ENCODE measurements at regions not wholly inside any gene's neighbourhood (a gene's known extent, or its start where the extent isn't known, plus 50 kb on each side); places are given as distances from the start of the nearest gene placed in this dataset.

DNA sequence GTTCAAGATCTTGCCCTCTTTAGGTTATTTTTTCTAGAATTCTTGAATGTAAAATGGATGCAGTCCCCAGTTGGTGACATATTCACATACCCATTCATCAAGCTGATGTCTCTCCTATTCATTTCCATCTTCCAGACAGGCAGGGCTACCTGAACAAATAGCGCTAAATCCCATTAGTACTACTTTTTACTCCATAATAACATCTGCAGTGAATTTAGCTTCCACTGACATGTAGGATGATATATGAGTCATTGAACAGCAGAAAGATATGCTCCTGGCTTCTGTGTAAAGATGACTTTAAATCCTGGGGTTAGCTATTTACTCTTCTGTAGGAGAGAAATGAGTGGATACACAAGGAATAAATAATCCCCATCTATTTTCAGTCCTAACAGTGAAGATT is 194.7 kb downstream of the RND3 start:
- TF ChIP-seq, protein P1, sequence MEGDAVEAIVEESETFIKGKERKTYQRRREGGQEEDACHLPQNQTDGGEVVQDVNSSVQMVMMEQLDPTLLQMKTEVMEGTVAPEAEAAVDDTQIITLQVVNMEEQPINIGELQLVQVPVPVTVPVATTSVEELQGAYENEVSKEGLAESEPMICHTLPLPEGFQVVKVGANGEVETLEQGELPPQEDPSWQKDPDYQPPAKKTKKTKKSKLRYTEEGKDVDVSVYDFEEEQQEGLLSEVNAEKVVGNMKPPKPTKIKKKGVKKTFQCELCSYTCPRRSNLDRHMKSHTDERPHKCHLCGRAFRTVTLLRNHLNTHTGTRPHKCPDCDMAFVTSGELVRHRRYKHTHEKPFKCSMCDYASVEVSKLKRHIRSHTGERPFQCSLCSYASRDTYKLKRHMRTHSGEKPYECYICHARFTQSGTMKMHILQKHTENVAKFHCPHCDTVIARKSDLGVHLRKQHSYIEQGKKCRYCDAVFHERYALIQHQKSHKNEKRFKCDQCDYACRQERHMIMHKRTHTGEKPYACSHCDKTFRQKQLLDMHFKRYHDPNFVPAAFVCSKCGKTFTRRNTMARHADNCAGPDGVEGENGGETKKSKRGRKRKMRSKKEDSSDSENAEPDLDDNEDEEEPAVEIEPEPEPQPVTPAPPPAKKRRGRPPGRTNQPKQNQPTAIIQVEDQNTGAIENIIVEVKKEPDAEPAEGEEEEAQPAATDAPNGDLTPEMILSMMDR (IDR thresholded peaks at IDR 0.05): no peak
- no peak overlapping the region for H3K4me3 ChIP-seq
- ATAC-seq (no peak), DNase-seq (no peak)
- H3K27me3 ChIP-seq (ENCODE audit: low read depth): no peaks in the 10 kb centered on the region
- H3K4me1 ChIP-seq: no peaks in the 10 kb centered on the region
- no peaks in the 10 kb centered on the region for H3K9me3 ChIP-seq
- intact Hi-C loops (cut with DNase I): no loop called here
- H3K36me3 ChIP-seq: no peaks in the 10 kb centered on the region
- H3K27ac ChIP-seq: no peak overlapping the region

DNA sequence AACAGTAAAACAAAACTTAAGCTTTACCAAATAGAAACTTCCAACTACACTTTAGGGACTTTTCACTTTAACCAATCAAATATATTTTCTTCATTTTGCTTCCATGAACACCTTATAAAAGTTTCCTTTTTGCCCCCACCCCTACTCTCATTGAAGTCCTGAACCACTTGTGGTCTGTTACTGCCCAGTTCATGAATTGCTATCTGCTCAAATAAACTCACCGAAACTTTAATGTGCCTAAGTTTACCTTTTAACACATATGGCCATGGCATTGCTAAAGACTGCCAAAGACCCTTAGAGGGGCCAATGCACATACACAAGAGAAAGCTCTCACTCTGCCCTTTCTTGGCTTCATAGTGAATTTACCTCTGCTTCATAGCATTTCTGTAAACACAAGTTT is 195.3 kb downstream of the RND3 start:
- Histone ChIP-seq H3K4me1 (no peaks in the 10 kb centered on the region), H3K9me3 (no peaks in the 10 kb centered on the region), H3K36me3 (no peaks in the 10 kb centered on the region), H3K27me3 (ENCODE audit: low read depth) (no peaks in the 10 kb centered on the region), H3K27ac (no peak overlapping the region), H3K4me3 (no peak overlapping the region)
- no peak for DNase-seq
- ATAC-seq: no peak
- TF ChIP-seq, protein P1 (IDR thresholded peaks at IDR 0.05): no peak
- intact Hi-C loops (cut with DNase I): no loop called here

DNA sequence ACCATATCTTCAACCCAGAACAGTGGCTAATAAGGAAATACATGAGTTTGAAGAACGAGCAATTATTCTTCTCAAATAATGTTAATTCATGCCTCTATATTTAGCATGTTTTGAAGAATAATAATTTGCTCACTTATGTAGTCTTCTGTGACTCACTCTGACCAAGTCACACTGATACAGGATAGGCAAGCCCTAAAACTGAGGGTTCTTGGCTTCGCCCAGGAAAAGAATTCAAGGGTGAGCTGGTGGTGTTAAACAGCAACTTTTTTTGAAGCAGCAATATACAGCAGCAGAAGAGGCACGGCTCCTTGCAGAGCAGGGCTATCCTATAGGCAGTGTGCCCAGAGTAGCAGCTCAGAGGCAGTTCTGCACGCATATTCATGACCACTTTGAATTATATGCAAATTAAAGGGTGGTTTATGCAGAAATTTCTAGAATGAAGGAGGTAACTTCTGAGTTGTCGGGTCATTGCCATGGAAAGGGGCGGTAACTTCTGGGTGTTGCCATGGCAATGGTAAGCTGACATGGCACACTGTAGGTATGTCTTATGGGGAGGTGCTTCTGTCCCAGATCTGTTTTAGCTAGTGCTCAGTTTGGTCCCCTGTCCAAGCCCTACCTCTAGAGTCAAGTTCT is 200.6 kb downstream of the RND3 start:
- intact Hi-C loops (cut with DNase I): no loop called here
- ATAC-seq (no peak), DNase-seq (no peak)
- H3K27ac ChIP-seq: no peak overlapping the region
- H3K9me3 ChIP-seq: no peaks in the 10 kb centered on the region
- H3K36me3 ChIP-seq: no peaks in the 10 kb centered on the region
- no peaks in the 10 kb centered on the region for H3K27me3 ChIP-seq (ENCODE audit: low read depth)
- H3K4me1 ChIP-seq: no peaks in the 10 kb centered on the region
- no peak overlapping the region for H3K4me3 ChIP-seq
- TF ChIP-seq, protein P1 (IDR thresholded peaks at IDR 0.05): no peak

DNA sequence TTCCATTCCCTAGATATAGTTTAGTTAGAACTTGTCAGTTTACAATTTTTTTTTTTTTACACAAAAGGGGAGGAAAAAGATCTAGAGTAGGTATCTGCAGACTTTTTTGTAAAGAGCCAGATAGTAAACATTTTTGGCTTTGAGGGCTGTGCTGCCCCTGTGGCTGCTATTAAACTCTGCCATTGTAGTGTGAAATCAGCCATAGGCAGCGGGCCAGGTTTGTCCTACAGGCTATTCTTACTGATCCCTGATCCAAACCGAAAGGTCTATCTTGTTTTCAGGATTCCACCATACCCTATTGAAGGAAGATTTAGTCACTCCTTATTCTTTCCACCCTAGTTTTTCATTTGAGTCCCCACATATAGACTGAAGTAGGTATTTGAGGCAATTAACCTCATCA is 203.4 kb downstream of the RND3 start:
- TF ChIP-seq, protein P1 (IDR thresholded peaks at IDR 0.05): no peak
- H3K9me3 ChIP-seq: no peaks in the 10 kb centered on the region
- H3K4me3 ChIP-seq: no peak overlapping the region
- no peaks in the 10 kb centered on the region for H3K4me1 ChIP-seq
- intact Hi-C loops (cut with DNase I): no loop called here
- H3K27me3 ChIP-seq (ENCODE audit: low read depth): no peaks in the 10 kb centered on the region
- no peaks in the 10 kb centered on the region for H3K36me3 ChIP-seq
- ATAC-seq: no peak
- no peak for DNase-seq
- H3K27ac ChIP-seq: no peak overlapping the region

DNA sequence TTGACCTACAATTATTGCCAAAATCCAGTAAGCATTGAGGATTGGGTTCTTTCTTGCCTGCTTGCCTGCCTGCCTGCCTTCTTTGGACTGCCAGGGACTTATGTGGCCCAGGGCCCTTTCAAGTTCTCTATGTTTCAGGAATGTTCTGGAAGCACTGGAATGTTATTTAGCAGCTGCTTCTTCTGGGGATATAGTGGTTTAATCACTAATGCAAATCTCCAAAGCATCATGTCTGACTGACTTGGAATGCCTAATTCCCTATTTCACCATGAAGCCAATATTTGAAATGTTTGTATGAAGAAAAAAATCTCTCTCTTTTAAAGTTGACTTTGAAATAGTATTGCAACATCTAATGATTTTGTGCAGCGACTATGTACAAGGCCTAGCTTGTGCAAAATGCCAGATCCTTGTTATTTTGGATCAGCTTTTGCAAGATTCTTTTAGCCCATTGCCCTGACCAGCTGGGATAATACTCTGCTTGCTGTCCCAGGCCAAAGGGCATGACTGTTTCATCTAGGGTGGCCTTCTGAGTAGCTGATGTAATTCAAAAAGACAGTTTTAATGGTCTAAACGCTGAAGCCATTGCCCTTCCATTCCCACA is 204.6 kb downstream of the RND3 start:
- DNase-seq: no peak

More for the DNA sequence above, 204.6 kb downstream of the RND3 start:
- no peaks in the 10 kb centered on the region for H3K36me3 ChIP-seq
- ATAC-seq: peak; percentile 42 to 71
- H3K27ac ChIP-seq: no peak overlapping the region
- no peaks in the 10 kb centered on the region for H3K4me1 ChIP-seq
- no peaks in the 10 kb centered on the region for H3K27me3 ChIP-seq (ENCODE audit: low read depth)
- no peak overlapping the region for H3K4me3 ChIP-seq
- intact Hi-C loops (cut with DNase I): no loop called here
- TF ChIP-seq, protein P1 (IDR thresholded peaks at IDR 0.05): no peak
- no peaks in the 10 kb centered on the region for H3K9me3 ChIP-seq
